ENCODE measurements at regions not wholly inside any gene's neighbourhood (a gene's known extent, or its start where the extent isn't known, plus 50 kb on each side); places are given as distances from the start of the nearest gene placed in this dataset.

- TF ChIP-seq CTCF (conservative IDR thresholded peaks at IDR 0.05 in 1 of 2, IDR thresholded peaks at IDR 0.05 in 1 of 2; ENCODE audit: low read depth in 1 of 2, low read length in 2 of 2) = no peak
- no peak for TF ChIP-seq EZH2 (IDR thresholded peaks at IDR 0.05; ENCODE audit: low read length, missing control alignments)
Observed at GRCh38 chr10:108849186-108849585, 1074.1 kb downstream of the XPNPEP1 start.

Measured in fibroblast of lung (primary cell).